Upper lobe of left lung (tissue), 4 donors: ENCODE measurements at regions not wholly inside any gene's neighbourhood (a gene's known extent, or its start where the extent isn't known, plus 50 kb on each side); places are given as distances from the start of the nearest gene placed in this dataset.

ENCODE experiments used
- EP300 ChIP-seq, 4 donors: sonication (generic); formaldehyde crosslinking; IDR thresholded peaks; one replicate each; pipeline ENCODE4 v1.5.1; 2017; ENCODE audit warnings: antibody characterized with exemption in 4 of 4, control low read depth in 2 of 4
- POLR2A ChIP-seq, 4 donors: fragments of 450-650 bp; IDR thresholded peaks; one replicate each; pipeline ENCODE4 v1.5.1; 2016 to 2017; ENCODE audit warnings: antibody characterized with exemption in 4 of 4, mild to moderate bottlenecking in 2 of 4
- POLR2AphosphoS5 ChIP-seq, 2 donors: sonication (generic); formaldehyde crosslinking; IDR thresholded peaks; one replicate each; pipeline ENCODE4 v1.5.1; 2017; ENCODE audit warnings: antibody characterized with exemption in 2 of 2
- TF ChIP-seq, protein P1 (sequence below), 6 experiments: fragments of 450-650 bp in 4 of 6; fragments of 200-600 bp in 2 of 6; sonication (generic) in 2 of 6; IDR thresholded peaks; one replicate each; pipeline ENCODE4 v1.5.1; 2016 to 2019; ENCODE audit warnings: antibody characterized with exemption in 6 of 6

DNA sequence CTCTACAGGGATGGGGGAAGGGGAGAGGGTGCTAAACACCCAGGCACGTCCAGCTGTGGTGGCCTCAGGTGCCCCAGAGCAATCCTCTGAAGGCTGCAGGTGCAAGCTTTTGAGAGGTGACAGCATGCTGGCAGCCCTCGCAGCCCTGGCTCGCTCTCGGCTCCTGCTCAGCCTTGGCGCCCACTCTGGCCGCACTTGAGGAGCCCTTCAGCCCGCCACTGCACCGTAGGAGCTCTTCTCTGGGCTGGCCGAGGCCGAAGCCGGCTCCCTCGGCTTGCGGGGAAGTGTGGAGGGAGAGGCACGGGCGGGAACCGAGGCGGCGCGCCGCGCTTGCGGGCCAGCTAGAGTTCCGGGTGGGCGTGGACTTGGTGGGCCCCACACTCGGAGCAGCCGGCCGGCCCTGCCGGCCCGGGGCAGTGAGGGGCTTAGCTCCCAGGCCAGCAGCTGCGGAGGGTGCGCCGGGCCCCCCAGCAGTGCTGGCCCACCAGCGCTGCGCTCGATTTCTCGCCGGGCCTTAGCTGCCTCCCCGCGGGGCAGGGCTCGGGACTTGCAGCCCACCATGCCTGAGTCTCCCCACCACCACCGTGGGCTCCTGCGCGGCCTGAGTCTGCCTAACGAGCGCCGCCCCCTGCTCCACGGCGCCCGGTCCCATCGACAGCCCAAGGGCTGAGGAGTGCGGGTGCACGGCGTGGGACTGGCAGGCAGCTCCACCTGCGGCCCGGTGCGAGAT, 112.1 kb downstream of the TRIM29 start:
- TF ChIP-seq, protein P1, sequence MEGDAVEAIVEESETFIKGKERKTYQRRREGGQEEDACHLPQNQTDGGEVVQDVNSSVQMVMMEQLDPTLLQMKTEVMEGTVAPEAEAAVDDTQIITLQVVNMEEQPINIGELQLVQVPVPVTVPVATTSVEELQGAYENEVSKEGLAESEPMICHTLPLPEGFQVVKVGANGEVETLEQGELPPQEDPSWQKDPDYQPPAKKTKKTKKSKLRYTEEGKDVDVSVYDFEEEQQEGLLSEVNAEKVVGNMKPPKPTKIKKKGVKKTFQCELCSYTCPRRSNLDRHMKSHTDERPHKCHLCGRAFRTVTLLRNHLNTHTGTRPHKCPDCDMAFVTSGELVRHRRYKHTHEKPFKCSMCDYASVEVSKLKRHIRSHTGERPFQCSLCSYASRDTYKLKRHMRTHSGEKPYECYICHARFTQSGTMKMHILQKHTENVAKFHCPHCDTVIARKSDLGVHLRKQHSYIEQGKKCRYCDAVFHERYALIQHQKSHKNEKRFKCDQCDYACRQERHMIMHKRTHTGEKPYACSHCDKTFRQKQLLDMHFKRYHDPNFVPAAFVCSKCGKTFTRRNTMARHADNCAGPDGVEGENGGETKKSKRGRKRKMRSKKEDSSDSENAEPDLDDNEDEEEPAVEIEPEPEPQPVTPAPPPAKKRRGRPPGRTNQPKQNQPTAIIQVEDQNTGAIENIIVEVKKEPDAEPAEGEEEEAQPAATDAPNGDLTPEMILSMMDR (IDR thresholded peaks at IDR 0.05): no peak
- TF ChIP-seq POLR2A (IDR thresholded peaks at IDR 0.05): no peak
- no peak for TF ChIP-seq POLR2AphosphoS5 (IDR thresholded peaks at IDR 0.05)
- TF ChIP-seq EP300 (IDR thresholded peaks at IDR 0.05): no peak
